GM19467 (cell line): ENCODE measurements at regions not wholly inside any gene's neighbourhood (a gene's known extent, or its start where the extent isn't known, plus 50 kb on each side); places are given as distances from the start of the nearest gene placed in this dataset.

ENCODE experiments used
- ATAC-seq: cut with Tn5 transposase; IDR thresholded peaks from one replicate; pipeline ENCODE4 v1.9.1; 2021; ENCODE audit warnings: mild to moderate bottlenecking, moderate library complexity; ENCODE audit not compliant: unreplicated experiment

GRCh38 chr2:103103678-103104077 lies 341.8 kb downstream of the TMEM182 start:
- no peak for ATAC-seq

- no peak for ATAC-seq
Observed at GRCh38 chr2:103119352-103119751, 357.5 kb downstream of the TMEM182 start.

GRCh38 chr2:103121106-103121505 lies 359.3 kb downstream of the TMEM182 start:
- ATAC-seq = no peak

- ATAC-seq = no peak
Observed at GRCh38 chr2:103123516-103123915, 361.7 kb downstream of the TMEM182 start.

GRCh38 chr2:103130857-103131256 lies 369.0 kb downstream of the TMEM182 start:
- ATAC-seq = no peak

GRCh38 chr2:103132536-103133217 lies 370.8 kb downstream of the TMEM182 start:
- ATAC-seq = peak; percentile 97

GRCh38 chr2:103135679-103136078 lies 373.8 kb downstream of the TMEM182 start:
- ATAC-seq = no peak

GRCh38 chr2:103138123-103138901 lies 376.5 kb downstream of the TMEM182 start:
- peak; percentile 87 for ATAC-seq

GRCh38 chr2:103139628-103140268 lies 377.9 kb downstream of the TMEM182 start:
- no peak for ATAC-seq

- no peak for ATAC-seq
Observed at GRCh38 chr2:103144837-103145236, 383.0 kb downstream of the TMEM182 start.

- no peak for ATAC-seq
Observed at GRCh38 chr2:103145739-103146138, 383.9 kb downstream of the TMEM182 start.

- no peak for ATAC-seq
Observed at GRCh38 chr2:103151046-103151445, 389.2 kb downstream of the TMEM182 start.

GRCh38 chr2:103152556-103152955 lies 390.7 kb downstream of the TMEM182 start:
- ATAC-seq = no peak

- no peak for ATAC-seq
Observed at GRCh38 chr2:103153580-103154284, 391.9 kb downstream of the TMEM182 start.

- ATAC-seq = no peak
Observed at GRCh38 chr2:103155308-103155707, 393.5 kb downstream of the TMEM182 start.

- ATAC-seq = no peak
Observed at GRCh38 chr2:103159018-103159417, 397.2 kb downstream of the TMEM182 start.

- ATAC-seq = peak; percentile 63
Observed at GRCh38 chr2:103161456-103162289, 399.8 kb downstream of the TMEM182 start.

- no peak for ATAC-seq
Observed at GRCh38 chr2:103164748-103165147, 402.9 kb downstream of the TMEM182 start.

- no peak for ATAC-seq
Observed at GRCh38 chr2:103165836-103166235, 404.0 kb downstream of the TMEM182 start.
